MM.1S (cell line): ENCODE measurements at regions not wholly inside any gene's neighbourhood (a gene's known extent, or its start where the extent isn't known, plus 50 kb on each side); places are given as distances from the start of the nearest gene placed in this dataset.

Experiments
- EZH2 ChIP-seq: fragments of 300-600 bp; sonication (generic); optimal IDR thresholded peaks from 2 replicates; pipeline ENCODE3; 2017; ENCODE audit warnings: low read depth, mild to moderate bottlenecking, antibody characterized with exemption, low read length, mixed read lengths
- EZH2phosphoT487 ChIP-seq: fragments of 300-600 bp; sonication (generic); IDR thresholded peaks from 2 replicates; pipeline ENCODE4 v1.6.1; 2018; ENCODE audit warnings: antibody characterized with exemption, low read length
- TF ChIP-seq, protein P1 (sequence below): fragments of 300-600 bp; sonication (generic); IDR thresholded peaks from 2 replicates; pipeline ENCODE4 v1.5.1; 2016; ENCODE audit warnings: antibody characterized with exemption, low read length, mixed read lengths

DNA sequence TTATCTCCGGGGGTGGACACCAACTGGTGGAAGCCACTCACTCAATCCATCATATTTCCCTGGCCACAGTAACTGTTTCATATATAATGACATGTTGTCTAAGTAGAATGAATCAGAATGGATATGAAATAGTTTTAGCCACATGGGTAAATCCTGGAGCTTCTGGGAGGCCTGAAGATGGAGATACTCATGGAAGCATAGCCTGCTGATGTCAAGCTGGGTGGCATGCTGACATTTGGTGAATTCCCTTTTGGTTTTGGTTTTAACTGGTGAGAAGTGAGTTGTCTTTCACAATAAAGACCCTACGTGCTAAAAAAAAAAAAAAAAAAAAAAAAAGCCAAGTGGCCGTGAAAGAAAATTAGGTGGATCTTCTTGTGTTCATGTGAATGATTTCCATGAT lies 105.3 kb upstream of the ITGA6 start:
- TF ChIP-seq, protein P1, sequence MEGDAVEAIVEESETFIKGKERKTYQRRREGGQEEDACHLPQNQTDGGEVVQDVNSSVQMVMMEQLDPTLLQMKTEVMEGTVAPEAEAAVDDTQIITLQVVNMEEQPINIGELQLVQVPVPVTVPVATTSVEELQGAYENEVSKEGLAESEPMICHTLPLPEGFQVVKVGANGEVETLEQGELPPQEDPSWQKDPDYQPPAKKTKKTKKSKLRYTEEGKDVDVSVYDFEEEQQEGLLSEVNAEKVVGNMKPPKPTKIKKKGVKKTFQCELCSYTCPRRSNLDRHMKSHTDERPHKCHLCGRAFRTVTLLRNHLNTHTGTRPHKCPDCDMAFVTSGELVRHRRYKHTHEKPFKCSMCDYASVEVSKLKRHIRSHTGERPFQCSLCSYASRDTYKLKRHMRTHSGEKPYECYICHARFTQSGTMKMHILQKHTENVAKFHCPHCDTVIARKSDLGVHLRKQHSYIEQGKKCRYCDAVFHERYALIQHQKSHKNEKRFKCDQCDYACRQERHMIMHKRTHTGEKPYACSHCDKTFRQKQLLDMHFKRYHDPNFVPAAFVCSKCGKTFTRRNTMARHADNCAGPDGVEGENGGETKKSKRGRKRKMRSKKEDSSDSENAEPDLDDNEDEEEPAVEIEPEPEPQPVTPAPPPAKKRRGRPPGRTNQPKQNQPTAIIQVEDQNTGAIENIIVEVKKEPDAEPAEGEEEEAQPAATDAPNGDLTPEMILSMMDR: no peak
- TF ChIP-seq EZH2phosphoT487: no peak
- no peak for TF ChIP-seq EZH2
